ENCODE measurements at regions not wholly inside any gene's neighbourhood (a gene's known extent, or its start where the extent isn't known, plus 50 kb on each side); places are given as distances from the start of the nearest gene placed in this dataset.

- intact Hi-C loops (cut with DNase I), result no loop called here
- Histone ChIP-seq H3K27ac (peak overlapping the region; percentile 61), H3K27me3 (no peaks in the 10 kb centered on the region), H3K36me3 (no peaks in the 10 kb centered on the region), H3K4me1 (peaks cover 13% of the 10 kb centered on the region), H3K9me3 (no peaks in the 10 kb centered on the region), H3K4me3 (no peak overlapping the region)
- peak in 1 of 2 donors; percentile 93 for DNase-seq (ENCODE audit: extremely low spot score in 2 of 2)
- TF ChIP-seq, protein P1, sequence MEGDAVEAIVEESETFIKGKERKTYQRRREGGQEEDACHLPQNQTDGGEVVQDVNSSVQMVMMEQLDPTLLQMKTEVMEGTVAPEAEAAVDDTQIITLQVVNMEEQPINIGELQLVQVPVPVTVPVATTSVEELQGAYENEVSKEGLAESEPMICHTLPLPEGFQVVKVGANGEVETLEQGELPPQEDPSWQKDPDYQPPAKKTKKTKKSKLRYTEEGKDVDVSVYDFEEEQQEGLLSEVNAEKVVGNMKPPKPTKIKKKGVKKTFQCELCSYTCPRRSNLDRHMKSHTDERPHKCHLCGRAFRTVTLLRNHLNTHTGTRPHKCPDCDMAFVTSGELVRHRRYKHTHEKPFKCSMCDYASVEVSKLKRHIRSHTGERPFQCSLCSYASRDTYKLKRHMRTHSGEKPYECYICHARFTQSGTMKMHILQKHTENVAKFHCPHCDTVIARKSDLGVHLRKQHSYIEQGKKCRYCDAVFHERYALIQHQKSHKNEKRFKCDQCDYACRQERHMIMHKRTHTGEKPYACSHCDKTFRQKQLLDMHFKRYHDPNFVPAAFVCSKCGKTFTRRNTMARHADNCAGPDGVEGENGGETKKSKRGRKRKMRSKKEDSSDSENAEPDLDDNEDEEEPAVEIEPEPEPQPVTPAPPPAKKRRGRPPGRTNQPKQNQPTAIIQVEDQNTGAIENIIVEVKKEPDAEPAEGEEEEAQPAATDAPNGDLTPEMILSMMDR (IDR thresholded peaks at IDR 0.05), result no peak
- TF ChIP-seq POLR2AphosphoS5 (IDR thresholded peaks at IDR 0.05; ENCODE audit: insufficient read depth in 1 of 2, low read depth in 1 of 2), result peak in 1 of 2 donors; percentile 66
Measured at GRCh38 chr22:27113211-27113635, 455.8 kb downstream of the MIAT start.

GRCh38 chr22:27113641-27114040 is 456.3 kb downstream of the MIAT start:
- intact Hi-C loops (cut with DNase I), result no loop called here
- Histone ChIP-seq H3K4me1 (peaks cover 9% of the 10 kb centered on the region), H3K27ac (peak overlapping the region; percentile 61)

DNA sequence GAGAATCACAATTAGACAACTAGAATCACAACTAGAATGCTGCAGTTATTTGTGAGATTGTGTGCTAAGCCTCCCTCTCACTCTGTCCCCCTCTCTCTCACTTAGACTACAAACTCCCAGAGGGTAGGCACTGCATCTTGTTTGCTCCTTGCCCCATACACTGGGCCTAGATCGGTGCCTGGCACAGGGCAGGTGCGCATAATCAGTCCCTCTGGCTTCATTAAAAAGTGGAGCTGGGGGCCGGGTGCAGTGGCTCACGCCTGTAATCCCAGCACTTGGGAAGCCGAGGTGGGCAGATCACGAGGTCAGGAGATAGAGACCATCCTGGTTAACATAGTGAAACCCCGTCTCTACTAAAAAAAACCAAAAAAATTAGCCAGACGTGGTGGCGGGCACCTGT is 456.8 kb downstream of the MIAT start:
- H3K4me1 ChIP-seq, result peaks cover 4% of the 10 kb centered on the region
- DNase-seq (ENCODE audit: extremely low spot score in 2 of 2), result no peak
- H3K27me3 ChIP-seq, result no peaks in the 10 kb centered on the region
- no peaks in the 10 kb centered on the region for H3K9me3 ChIP-seq
- H3K27ac ChIP-seq, result no peak overlapping the region
- H3K4me3 ChIP-seq, result no peak overlapping the region
- no peaks in the 10 kb centered on the region for H3K36me3 ChIP-seq
- intact Hi-C loops (cut with DNase I), result no loop called here
- TF ChIP-seq, protein P1 (IDR thresholded peaks at IDR 0.05), result no peak
- TF ChIP-seq POLR2AphosphoS5 (IDR thresholded peaks at IDR 0.05; ENCODE audit: insufficient read depth in 1 of 2, low read depth in 1 of 2), result no peak
- no peak for TF ChIP-seq POLR2A (IDR thresholded peaks at IDR 0.05)

More at GRCh38 chr22:27113641-27114040, 456.3 kb downstream of the MIAT start:
- TF ChIP-seq, protein P1 (IDR thresholded peaks at IDR 0.05), result no peak
- no peak for TF ChIP-seq POLR2A (IDR thresholded peaks at IDR 0.05)
- TF ChIP-seq POLR2AphosphoS5 (IDR thresholded peaks at IDR 0.05; ENCODE audit: insufficient read depth in 1 of 2, low read depth in 1 of 2), result no peak
- no peaks in the 10 kb centered on the region for H3K36me3 ChIP-seq
- H3K9me3 ChIP-seq, result no peaks in the 10 kb centered on the region
- H3K27me3 ChIP-seq, result no peaks in the 10 kb centered on the region
- H3K4me3 ChIP-seq, result no peak overlapping the region
- DNase-seq (ENCODE audit: extremely low spot score in 2 of 2), result no peak

- intact Hi-C loops (cut with DNase I), result no loop called here
- Histone ChIP-seq H3K4me3 (no peak overlapping the region), H3K4me1 (peaks cover 4% of the 10 kb centered on the region), H3K9me3 (no peaks in the 10 kb centered on the region), H3K36me3 (no peaks in the 10 kb centered on the region), H3K27me3 (no peaks in the 10 kb centered on the region), H3K27ac (no peak overlapping the region)
- TF ChIP-seq, protein P1 (IDR thresholded peaks at IDR 0.05), result no peak
- TF ChIP-seq POLR2AphosphoS5 (IDR thresholded peaks at IDR 0.05; ENCODE audit: insufficient read depth in 1 of 2, low read depth in 1 of 2) (no peak), POLR2A (IDR thresholded peaks at IDR 0.05) (no peak)
- DNase-seq (ENCODE audit: extremely low spot score in 2 of 2), result no peak
Measured at GRCh38 chr22:27115410-27115809, 458.0 kb downstream of the MIAT start.

DNA sequence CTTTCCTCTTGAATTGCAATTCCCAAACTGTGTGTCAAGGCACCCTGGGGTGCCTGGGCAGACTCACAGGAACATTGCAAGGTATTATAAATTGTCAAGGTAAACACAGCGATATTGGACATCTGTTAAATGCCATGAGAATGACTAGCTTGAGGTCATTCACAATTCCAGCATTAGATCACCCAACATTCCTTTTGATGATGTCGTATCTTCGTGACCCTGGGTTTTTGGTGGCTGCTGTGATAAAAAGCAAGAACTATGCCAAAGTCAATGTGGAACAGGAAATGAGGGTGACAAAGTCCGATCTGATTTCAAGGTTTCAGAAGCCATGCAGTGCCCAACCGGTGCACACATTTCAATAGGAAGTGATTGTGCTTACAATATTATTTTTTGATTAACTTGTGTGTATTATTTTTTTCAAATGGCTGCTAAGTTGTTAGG is 458.4 kb downstream of the MIAT start:
- intact Hi-C loops (cut with DNase I), result no loop called here
- Histone ChIP-seq H3K36me3 (no peaks in the 10 kb centered on the region), H3K27ac (no peak overlapping the region), H3K4me1 (peaks cover 4% of the 10 kb centered on the region), H3K4me3 (no peak overlapping the region), H3K9me3 (no peaks in the 10 kb centered on the region), H3K27me3 (no peaks in the 10 kb centered on the region)
- TF ChIP-seq POLR2AphosphoS5 (IDR thresholded peaks at IDR 0.05; ENCODE audit: insufficient read depth in 1 of 2, low read depth in 1 of 2) (no peak), POLR2A (IDR thresholded peaks at IDR 0.05) (no peak)
- TF ChIP-seq, protein P1 (IDR thresholded peaks at IDR 0.05), result no peak
- DNase-seq (ENCODE audit: extremely low spot score in 2 of 2), result no peak

Data from vagina (tissue), 2 donors.